Hepatocyte (in vitro differentiated cells): ENCODE measurements at regions not wholly inside any gene's neighbourhood (a gene's known extent, or its start where the extent isn't known, plus 50 kb on each side); places are given as distances from the start of the nearest gene placed in this dataset.

Source experiments
- EZH2 ChIP-seq: fragments of 200-600 bp; sonication (generic); IDR thresholded peaks from 2 replicates; pipeline ENCODE4 v1.6.1; 2016; ENCODE audit warnings: antibody characterized with exemption, mild to moderate bottlenecking, borderline replicate concordance
- TF ChIP-seq, protein P1 (sequence below): fragments of 200-600 bp; sonication (generic); IDR thresholded peaks from 2 replicates; pipeline ENCODE4 v1.5.1; 2016; ENCODE audit warnings: antibody characterized with exemption, mild to moderate bottlenecking; ENCODE audit not compliant: poor library complexity

DNA sequence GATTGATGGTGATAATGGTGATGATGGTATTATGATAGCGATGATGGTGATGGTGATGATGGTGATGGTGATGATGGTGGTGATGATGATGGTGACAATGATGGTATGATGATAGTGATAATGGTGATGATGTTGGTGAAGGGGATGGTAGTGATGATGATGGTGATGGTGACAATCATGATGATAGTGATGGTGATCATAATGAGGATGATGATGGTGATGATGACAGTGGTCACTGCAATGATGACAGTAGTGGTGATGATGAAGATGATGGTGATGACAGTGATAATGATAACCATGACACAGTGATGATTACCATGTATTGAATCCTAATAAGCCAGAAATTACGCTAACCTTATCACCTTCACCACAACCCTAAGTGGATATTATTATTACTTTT, 128.2 kb downstream of the SHANK2 start:
- TF ChIP-seq, protein P1, sequence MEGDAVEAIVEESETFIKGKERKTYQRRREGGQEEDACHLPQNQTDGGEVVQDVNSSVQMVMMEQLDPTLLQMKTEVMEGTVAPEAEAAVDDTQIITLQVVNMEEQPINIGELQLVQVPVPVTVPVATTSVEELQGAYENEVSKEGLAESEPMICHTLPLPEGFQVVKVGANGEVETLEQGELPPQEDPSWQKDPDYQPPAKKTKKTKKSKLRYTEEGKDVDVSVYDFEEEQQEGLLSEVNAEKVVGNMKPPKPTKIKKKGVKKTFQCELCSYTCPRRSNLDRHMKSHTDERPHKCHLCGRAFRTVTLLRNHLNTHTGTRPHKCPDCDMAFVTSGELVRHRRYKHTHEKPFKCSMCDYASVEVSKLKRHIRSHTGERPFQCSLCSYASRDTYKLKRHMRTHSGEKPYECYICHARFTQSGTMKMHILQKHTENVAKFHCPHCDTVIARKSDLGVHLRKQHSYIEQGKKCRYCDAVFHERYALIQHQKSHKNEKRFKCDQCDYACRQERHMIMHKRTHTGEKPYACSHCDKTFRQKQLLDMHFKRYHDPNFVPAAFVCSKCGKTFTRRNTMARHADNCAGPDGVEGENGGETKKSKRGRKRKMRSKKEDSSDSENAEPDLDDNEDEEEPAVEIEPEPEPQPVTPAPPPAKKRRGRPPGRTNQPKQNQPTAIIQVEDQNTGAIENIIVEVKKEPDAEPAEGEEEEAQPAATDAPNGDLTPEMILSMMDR, result no peak
- TF ChIP-seq EZH2, result no peak
